OCI-LY3 (cell line): ENCODE measurements at regions not wholly inside any gene's neighbourhood (a gene's known extent, or its start where the extent isn't known, plus 50 kb on each side); places are given as distances from the start of the nearest gene placed in this dataset.

Experiments used
- CTCF ChIP-seq: fragments of 200-600, 300-600 bp; sonication (generic); IDR thresholded peaks from 2 replicates; pipeline ENCODE4 v1.5.1; 2014; ENCODE audit warnings: antibody characterized with exemption, low read length, low read depth
- EZH2phosphoT487 ChIP-seq: fragments of 200-600 bp; shearing (Covaris generic); IDR thresholded peaks from 2 replicates; pipeline ENCODE4 v1.6.1; 2018; ENCODE audit warnings: antibody characterized with exemption, mixed run types, low read depth

- TF ChIP-seq CTCF (no peak), EZH2phosphoT487 (no peak)
Measured at GRCh38 chr4:66564901-66565651, 894.8 kb upstream of the EPHA5 start.
